ENCODE measurements at regions not wholly inside any gene's neighbourhood (a gene's known extent, or its start where the extent isn't known, plus 50 kb on each side); places are given as distances from the start of the nearest gene placed in this dataset.
A peak's percentile ranks its signal among the peaks of the same experiment; 100 is the strongest.

- H3K4me1 ChIP-seq (ENCODE audit: insufficient read depth, low read length) = peaks cover 34% of the 10 kb centered on the region
- no peaks in the 10 kb centered on the region for H3F3A ChIP-seq (ENCODE audit: low read length, unreplicated experiment)
- H3K27ac ChIP-seq (ENCODE audit: low read length) = no peak overlapping the region
- DNase-seq (peak; percentile 46), ATAC-seq (peak; percentile 22; the same call in 1 of the 2 replicates)
- POLR2A ChIA-PET (ENCODE audit: unreplicated experiment) = no interaction called here
- H3K4me2 ChIP-seq (ENCODE audit: low read length) = no peak overlapping the region; the same call in 1 of the 2 replicates
- TF ChIP-seq EZH2phosphoT487 (IDR thresholded peaks at IDR 0.05; ENCODE audit: borderline replicate concordance, low read length) = no peak
- TF ChIP-seq CTCF (conservative IDR thresholded peaks at IDR 0.05; ENCODE audit: low read depth, low read length) = no peak
- TF ChIP-seq EZH2 (IDR thresholded peaks at IDR 0.05; ENCODE audit: low read length, unreplicated experiment) = no peak
- H4K20me1 ChIP-seq (ENCODE audit: low read length) = no peaks in the 10 kb centered on the region
- intact Hi-C loops (cut with micrococcal nuclease) = no loop called here
- H3K9me3 ChIP-seq (ENCODE audit: low read length) = no peaks in the 10 kb centered on the region
- no peak overlapping the region for H2AFZ ChIP-seq (ENCODE audit: low read length)
- H3K27me3 ChIP-seq (ENCODE audit: low read length) = no peaks in the 10 kb centered on the region
- H3K36me3 ChIP-seq (ENCODE audit: low read depth, low read length) = no peaks in the 10 kb centered on the region
- BruUV-seq (replicated peaks) = no TSS peak
- CTCF ChIA-PET = no interaction called here
- no peak overlapping the region for H3K9ac ChIP-seq (ENCODE audit: low read length)
- H3K9me2 ChIP-seq (replicated peaks; ENCODE audit: low read length) = no peaks in the 10 kb centered on the region
- no peak overlapping the region for H3K4me3 ChIP-seq (ENCODE audit: low read length)
- no peaks in the 10 kb centered on the region for H3K79me2 ChIP-seq (ENCODE audit: low read length)
These were observed 273.8 kb downstream of the LIG4 start for GRCh38 chr13:107941345-107942029.

GRCh38 chr13:107937848-107938247 is 277.5 kb downstream of the LIG4 start:
- Histone ChIP-seq H3K9me2 (replicated peaks; ENCODE audit: low read length) (no peaks in the 10 kb centered on the region), H3K27me3 (ENCODE audit: low read length) (no peaks in the 10 kb centered on the region), H3F3A (ENCODE audit: low read length, unreplicated experiment) (no peaks in the 10 kb centered on the region), H3K9me3 (ENCODE audit: low read length) (no peaks in the 10 kb centered on the region), H3K9ac (ENCODE audit: low read length) (no peak overlapping the region), H3K27ac (ENCODE audit: low read length) (peak overlapping the region; percentile 57), H3K79me2 (ENCODE audit: low read length) (no peaks in the 10 kb centered on the region), H3K36me3 (ENCODE audit: low read depth, low read length) (no peaks in the 10 kb centered on the region), H3K4me1 (ENCODE audit: insufficient read depth, low read length) (peaks cover 33% of the 10 kb centered on the region), H3K4me3 (ENCODE audit: low read length) (no peak overlapping the region), H3K4me2 (ENCODE audit: low read length) (peak overlapping the region; percentile 35; the same call in 1 of the 2 replicates), H4K20me1 (ENCODE audit: low read length) (no peaks in the 10 kb centered on the region), H2AFZ (ENCODE audit: low read length) (no peak overlapping the region)
- intact Hi-C loops (cut with micrococcal nuclease) = no loop called here
- ATAC-seq = no peak
- POLR2A ChIA-PET (ENCODE audit: unreplicated experiment) = no interaction called here
- TF ChIP-seq CTCF (conservative IDR thresholded peaks at IDR 0.05; ENCODE audit: low read depth, low read length) (no peak), EZH2phosphoT487 (IDR thresholded peaks at IDR 0.05; ENCODE audit: borderline replicate concordance, low read length) (no peak), EZH2 (IDR thresholded peaks at IDR 0.05; ENCODE audit: low read length, unreplicated experiment) (no peak)
- BruUV-seq (replicated peaks) = no TSS peak
- CTCF ChIA-PET = no interaction called here
- DNase-seq = peak; percentile 62

GRCh38 chr13:107931056-107931455 is 284.3 kb downstream of the LIG4 start:
- Histone ChIP-seq H3K4me3 (ENCODE audit: low read length) (no peak overlapping the region), H4K20me1 (ENCODE audit: low read length) (no peaks in the 10 kb centered on the region), H3K4me2 (ENCODE audit: low read length) (no peak overlapping the region), H2AFZ (ENCODE audit: low read length) (no peak overlapping the region), H3K27me3 (ENCODE audit: low read length) (no peaks in the 10 kb centered on the region), H3K9ac (ENCODE audit: low read length) (no peak overlapping the region), H3K36me3 (ENCODE audit: low read depth, low read length) (no peaks in the 10 kb centered on the region), H3K4me1 (ENCODE audit: insufficient read depth, low read length) (no peaks in the 10 kb centered on the region), H3F3A (ENCODE audit: low read length, unreplicated experiment) (no peaks in the 10 kb centered on the region), H3K79me2 (ENCODE audit: low read length) (no peaks in the 10 kb centered on the region), H3K27ac (ENCODE audit: low read length) (no peak overlapping the region), H3K9me3 (ENCODE audit: low read length) (no peaks in the 10 kb centered on the region), H3K9me2 (replicated peaks; ENCODE audit: low read length) (no peaks in the 10 kb centered on the region)
- intact Hi-C loops (cut with micrococcal nuclease) = no loop called here
- TF ChIP-seq CTCF (conservative IDR thresholded peaks at IDR 0.05; ENCODE audit: low read depth, low read length) = no peak
- no peak for TF ChIP-seq EZH2phosphoT487 (IDR thresholded peaks at IDR 0.05; ENCODE audit: borderline replicate concordance, low read length)
- TF ChIP-seq EZH2 (IDR thresholded peaks at IDR 0.05; ENCODE audit: low read length, unreplicated experiment) = no peak
- DNase-seq = no peak
- ATAC-seq = no peak
- BruUV-seq (replicated peaks) = no TSS peak
- ChIA-PET POLR2A (ENCODE audit: unreplicated experiment) (no interaction called here), CTCF (no interaction called here)

Data from PC-3 (cell line).